ENCODE measurements at regions not wholly inside any gene's neighbourhood (a gene's known extent, or its start where the extent isn't known, plus 50 kb on each side); places are given as distances from the start of the nearest gene placed in this dataset.

DNA sequence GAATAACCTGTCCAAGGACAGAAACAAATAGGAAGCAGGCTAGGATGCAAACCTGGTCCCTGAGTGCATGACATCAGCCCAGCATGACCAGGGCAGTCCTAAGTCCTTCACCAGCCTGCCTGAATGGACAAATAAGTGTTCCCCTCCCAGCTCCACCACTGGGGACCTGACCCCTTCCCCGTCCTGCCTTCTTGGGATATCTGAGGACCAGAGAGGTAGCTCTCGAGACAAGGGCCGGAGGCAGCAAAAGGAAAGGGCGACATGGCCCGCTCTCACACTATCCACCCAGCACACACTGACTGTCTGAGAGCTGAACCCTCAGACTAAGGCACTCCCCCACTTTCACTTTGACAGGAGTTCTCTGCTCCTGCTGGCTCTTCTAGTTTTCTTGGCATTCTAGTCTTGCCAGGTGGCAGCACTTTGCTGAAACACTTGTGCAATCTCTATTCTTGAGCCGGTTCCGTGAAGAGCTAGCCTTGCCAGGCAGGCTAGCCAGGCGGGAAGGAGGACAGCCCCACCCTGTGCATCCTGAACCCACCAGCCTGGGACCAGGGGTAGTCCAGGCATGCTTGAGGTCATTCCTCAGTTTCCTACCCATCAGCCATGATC lies 251.1 kb upstream of the RAB4A start:
- TF ChIP-seq, protein P1, sequence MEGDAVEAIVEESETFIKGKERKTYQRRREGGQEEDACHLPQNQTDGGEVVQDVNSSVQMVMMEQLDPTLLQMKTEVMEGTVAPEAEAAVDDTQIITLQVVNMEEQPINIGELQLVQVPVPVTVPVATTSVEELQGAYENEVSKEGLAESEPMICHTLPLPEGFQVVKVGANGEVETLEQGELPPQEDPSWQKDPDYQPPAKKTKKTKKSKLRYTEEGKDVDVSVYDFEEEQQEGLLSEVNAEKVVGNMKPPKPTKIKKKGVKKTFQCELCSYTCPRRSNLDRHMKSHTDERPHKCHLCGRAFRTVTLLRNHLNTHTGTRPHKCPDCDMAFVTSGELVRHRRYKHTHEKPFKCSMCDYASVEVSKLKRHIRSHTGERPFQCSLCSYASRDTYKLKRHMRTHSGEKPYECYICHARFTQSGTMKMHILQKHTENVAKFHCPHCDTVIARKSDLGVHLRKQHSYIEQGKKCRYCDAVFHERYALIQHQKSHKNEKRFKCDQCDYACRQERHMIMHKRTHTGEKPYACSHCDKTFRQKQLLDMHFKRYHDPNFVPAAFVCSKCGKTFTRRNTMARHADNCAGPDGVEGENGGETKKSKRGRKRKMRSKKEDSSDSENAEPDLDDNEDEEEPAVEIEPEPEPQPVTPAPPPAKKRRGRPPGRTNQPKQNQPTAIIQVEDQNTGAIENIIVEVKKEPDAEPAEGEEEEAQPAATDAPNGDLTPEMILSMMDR (IDR thresholded peaks at IDR 0.05; ENCODE audit: poor library complexity), result no peak
- TF ChIP-seq EZH2phosphoT487 (IDR thresholded peaks at IDR 0.05; ENCODE audit: low read depth, severe bottlenecking, unreplicated experiment), result no peak

All from hepatocyte (in vitro differentiated cells).